ENCODE measurements at regions not wholly inside any gene's neighbourhood (a gene's known extent, or its start where the extent isn't known, plus 50 kb on each side); places are given as distances from the start of the nearest gene placed in this dataset.

GRCh38 chrX:75623535-75623934 is 100.7 kb upstream of the ZDHHC15 start:
- TF ChIP-seq ISL1 (CRISPR knock-in tag; IDR thresholded peaks at IDR 0.05) (no peak), ZC3H10 (CRISPR knock-in tag; IDR thresholded peaks at IDR 0.05) (no peak), RARB (CRISPR knock-in tag; IDR thresholded peaks at IDR 0.05) (no peak), ESRRG (CRISPR knock-in tag; IDR thresholded peaks at IDR 0.05) (no peak), ZFP3 (CRISPR knock-in tag; IDR thresholded peaks at IDR 0.05) (no peak), CREB5 (CRISPR knock-in tag; IDR thresholded peaks at IDR 0.05; ENCODE audit: low read depth) (no peak), POU6F1 (CRISPR knock-in tag; IDR thresholded peaks at IDR 0.05; ENCODE audit: borderline replicate concordance, low read depth) (no peak), CSDC2 (CRISPR knock-in tag; IDR thresholded peaks at IDR 0.05) (no peak)
